ENCODE measurements at regions not wholly inside any gene's neighbourhood (a gene's known extent, or its start where the extent isn't known, plus 50 kb on each side); places are given as distances from the start of the nearest gene placed in this dataset.

DNA sequence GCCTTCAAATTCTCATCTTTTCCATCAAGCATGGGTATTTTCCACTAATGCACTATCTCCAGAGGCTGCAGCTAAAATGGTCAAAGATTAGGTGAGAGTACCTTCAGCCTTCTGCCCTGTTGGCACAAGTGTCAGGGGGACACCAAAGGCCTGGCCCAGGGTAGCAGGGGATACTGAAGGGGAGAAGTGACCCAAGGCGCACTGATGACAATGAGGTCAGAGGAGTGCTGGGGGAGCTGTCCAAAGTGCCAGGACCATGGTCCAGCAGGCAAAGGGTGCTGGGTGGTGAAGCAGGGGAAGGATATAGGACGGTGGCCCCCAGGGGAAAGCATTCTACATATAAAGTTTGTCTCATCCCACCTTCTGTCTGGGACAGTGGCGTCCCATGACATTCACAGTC, 303.4 kb downstream of the SMAD2 start:
- TF ChIP-seq, protein P1, sequence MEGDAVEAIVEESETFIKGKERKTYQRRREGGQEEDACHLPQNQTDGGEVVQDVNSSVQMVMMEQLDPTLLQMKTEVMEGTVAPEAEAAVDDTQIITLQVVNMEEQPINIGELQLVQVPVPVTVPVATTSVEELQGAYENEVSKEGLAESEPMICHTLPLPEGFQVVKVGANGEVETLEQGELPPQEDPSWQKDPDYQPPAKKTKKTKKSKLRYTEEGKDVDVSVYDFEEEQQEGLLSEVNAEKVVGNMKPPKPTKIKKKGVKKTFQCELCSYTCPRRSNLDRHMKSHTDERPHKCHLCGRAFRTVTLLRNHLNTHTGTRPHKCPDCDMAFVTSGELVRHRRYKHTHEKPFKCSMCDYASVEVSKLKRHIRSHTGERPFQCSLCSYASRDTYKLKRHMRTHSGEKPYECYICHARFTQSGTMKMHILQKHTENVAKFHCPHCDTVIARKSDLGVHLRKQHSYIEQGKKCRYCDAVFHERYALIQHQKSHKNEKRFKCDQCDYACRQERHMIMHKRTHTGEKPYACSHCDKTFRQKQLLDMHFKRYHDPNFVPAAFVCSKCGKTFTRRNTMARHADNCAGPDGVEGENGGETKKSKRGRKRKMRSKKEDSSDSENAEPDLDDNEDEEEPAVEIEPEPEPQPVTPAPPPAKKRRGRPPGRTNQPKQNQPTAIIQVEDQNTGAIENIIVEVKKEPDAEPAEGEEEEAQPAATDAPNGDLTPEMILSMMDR (IDR thresholded peaks at IDR 0.05; ENCODE audit: low read depth, low read length): no peak
- TF ChIP-seq EZH2phosphoT487 (IDR thresholded peaks at IDR 0.05; ENCODE audit: low read depth): no peak
